ENCODE measurements at regions not wholly inside any gene's neighbourhood (a gene's known extent, or its start where the extent isn't known, plus 50 kb on each side); places are given as distances from the start of the nearest gene placed in this dataset.

DNA sequence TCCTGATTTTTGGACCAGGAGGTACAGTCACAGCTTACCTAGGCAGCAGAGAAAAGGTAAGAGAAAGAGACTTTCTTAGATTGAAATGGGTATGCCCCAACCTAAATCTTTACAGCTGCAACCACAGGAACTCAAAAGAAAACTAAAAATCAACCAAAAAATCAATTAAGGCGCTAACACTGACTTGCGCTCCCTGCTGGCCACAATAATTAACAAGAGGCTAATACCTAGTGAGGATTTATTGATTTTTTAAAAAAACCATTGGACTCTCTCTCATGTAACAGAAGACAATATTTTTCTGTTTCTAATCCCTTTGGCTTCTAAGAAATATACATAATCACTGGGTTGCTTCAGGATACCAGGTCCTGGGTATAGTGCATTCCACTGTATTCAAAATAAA is 153.9 kb upstream of the TENM3 start:
- no peak for DNase-seq (ENCODE audit: low read depth)

DNA sequence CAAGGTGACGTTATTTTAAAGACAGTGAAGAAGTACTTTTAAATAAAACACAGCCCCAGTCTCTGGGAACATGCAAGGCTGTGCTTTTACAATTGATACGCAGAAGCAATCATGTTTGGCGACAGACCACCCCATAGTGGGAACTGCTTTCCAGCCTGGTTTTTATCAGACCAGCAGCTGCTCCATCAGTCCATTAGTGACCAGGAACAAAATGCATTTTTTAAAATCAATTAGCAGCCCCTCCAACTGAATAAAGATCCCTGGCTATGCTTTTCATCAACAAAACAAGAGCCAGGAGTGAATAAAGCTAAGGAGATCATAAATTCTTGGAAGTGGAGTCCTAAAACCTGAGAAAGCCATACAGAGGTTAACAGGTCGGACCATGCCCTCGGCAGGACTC is 153.0 kb upstream of the TENM3 start:
- no peak for DNase-seq (ENCODE audit: low read depth)

GRCh38 chr4:182091128-182091527 is 152.1 kb upstream of the TENM3 start:
- no peak for DNase-seq (ENCODE audit: low read depth)

DNA sequence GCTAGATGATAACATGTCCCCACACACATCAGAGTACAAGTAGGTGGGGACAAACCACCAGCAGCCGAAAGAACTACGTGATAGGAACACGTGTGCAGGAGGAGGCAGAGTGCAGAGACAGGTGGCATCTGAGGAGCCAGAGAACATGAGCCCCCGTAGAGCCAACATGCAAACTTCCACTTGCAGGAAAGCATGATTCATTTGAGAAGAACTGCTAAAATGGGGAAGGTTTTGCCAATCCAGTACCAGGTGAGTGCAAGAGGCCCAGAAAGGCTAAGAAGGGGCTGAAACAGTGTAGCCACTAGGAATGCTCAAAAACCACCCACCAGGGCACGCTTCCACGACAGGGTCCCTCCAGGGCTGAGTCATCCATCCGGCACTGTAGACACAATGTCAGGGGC is 149.8 kb upstream of the TENM3 start:
- DNase-seq (ENCODE audit: low read depth), result peak; percentile 71

GRCh38 chr4:182093935-182094334 is 149.3 kb upstream of the TENM3 start:
- no peak for DNase-seq (ENCODE audit: low read depth)

GRCh38 chr4:182101618-182102017 is 141.6 kb upstream of the TENM3 start:
- DNase-seq (ENCODE audit: low read depth), result no peak

DNA sequence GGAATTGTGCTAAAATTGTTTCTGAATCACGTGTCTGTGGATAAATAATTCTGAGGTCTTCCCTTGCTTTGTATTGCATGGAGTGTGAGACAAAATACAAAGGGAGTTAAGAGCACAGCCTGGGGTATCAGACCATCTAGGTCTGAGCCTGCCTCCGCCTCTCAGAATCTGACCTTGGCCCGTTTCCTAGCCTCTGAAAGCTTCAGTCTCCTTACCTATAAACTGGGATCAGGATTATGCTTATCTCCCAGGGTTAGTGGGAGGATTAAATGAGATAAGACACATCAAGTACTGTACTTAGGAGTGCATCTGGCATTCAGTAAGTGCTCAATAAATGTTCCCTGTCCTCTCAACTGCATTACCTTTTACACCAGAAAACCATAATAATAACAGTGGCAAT is 140.6 kb upstream of the TENM3 start:
- DNase-seq (ENCODE audit: low read depth), result no peak

GRCh38 chr4:182103614-182104319 is 139.4 kb upstream of the TENM3 start:
- DNase-seq (ENCODE audit: low read depth), result no peak

DNA sequence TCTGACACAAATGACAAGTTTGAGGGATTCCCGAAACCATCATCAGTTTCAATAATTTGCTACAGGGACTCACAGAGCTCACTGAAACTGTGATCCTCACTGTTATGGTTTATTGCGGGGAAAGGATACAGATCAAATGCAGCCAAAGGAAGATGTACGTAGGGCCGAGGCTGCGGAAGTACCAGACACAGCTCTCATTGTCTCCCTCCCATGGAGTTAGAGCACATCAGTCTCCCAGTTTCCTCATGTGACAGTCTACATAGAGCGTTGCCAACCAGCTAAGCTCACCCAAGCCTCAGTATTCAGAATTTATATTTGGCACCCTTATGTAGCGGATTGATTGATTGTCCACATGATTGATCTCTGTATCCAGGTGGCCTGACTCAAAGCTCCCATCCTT is 137.8 kb upstream of the TENM3 start:
- no peak for DNase-seq (ENCODE audit: low read depth)

DNA sequence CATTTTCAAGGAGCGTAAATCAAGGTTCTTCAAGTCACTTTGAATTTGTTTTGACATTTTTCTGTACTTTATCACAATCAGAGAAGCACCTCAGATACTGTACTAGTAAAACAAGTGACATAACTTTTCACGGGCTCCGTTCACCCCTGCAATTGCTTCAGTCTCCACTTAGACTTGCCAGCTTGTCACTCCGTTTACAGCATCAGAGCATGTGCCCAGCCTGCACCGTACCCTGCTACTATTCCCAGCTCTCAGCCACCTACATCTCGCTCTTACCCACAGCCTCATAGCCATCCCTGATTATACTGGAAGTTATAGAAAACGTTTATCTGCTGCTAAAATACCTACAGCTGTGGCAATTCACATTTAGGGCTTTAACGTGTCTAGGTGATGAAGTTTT is 135.3 kb upstream of the TENM3 start:
- DNase-seq (ENCODE audit: low read depth), result no peak

- no peak for DNase-seq (ENCODE audit: low read depth)
These were observed 131.6 kb upstream of the TENM3 start for GRCh38 chr4:182111586-182111985.

GRCh38 chr4:182113779-182114178 is 129.4 kb upstream of the TENM3 start:
- no peak for DNase-seq (ENCODE audit: low read depth)

DNA sequence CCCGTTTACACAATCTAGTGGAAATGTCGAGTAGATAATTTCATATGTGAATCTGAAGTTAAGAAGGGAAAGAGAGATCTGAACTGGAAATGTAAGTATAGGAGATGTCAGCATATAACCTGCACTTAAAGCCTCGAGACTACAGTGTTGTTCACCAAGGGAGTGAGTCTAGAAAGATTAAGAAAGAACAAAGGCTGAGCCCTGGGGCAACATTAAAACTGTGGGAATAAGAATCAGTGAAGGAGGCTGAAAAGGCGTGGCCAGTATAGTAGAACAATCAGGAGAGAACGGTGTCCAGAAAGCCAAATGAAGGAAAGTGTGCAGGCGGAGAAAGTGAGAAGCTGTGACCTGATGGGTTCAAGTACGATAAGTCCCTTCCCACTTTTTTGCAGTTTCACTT is 118.8 kb upstream of the TENM3 start:
- DNase-seq (ENCODE audit: low read depth), result no peak

DNA sequence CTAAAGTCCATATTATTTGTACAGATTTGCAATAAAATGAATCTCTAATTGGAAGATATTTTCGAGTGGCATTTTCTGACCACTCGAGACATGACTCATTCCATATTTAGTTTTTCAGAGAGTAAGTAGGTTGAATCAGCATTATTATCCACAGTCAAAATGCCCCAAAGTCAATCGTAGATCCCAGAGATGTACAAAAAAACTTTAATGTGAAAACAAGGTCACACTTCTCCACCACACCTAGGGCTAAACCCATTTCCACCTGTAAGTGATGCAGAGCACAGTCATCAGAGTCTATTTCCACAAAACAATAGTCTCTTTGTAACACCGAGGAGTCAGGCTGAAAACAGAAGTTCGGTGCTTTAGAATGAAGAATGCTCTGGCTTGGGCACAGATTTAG is 117.1 kb upstream of the TENM3 start:
- peak; percentile 85 for DNase-seq (ENCODE audit: low read depth)

DNA sequence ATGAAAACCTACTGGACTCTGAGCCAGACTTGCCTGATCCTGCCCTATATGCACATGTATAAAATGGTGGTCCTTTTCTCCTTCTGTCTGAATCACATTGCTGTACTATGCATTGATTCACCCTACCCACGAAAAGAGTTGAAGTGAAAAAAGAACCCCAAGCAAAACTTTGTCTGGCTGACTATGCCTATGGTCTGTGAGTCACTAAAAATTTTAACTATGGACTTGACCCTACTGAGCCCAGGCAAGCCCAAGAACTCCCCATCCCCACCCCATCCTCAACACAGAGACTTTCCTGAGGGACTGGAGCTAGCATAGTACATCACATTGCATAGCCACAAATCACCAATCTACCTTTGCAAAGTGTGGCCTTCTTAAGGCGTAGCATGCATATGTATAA is 116.6 kb upstream of the TENM3 start:
- DNase-seq (ENCODE audit: low read depth), result peak; percentile 80

GRCh38 chr4:182133033-182133432 is 110.2 kb upstream of the TENM3 start:
- DNase-seq (ENCODE audit: low read depth), result no peak

- DNase-seq (ENCODE audit: low read depth), result no peak
These were observed 108.9 kb upstream of the TENM3 start for GRCh38 chr4:182134261-182134660.

DNA sequence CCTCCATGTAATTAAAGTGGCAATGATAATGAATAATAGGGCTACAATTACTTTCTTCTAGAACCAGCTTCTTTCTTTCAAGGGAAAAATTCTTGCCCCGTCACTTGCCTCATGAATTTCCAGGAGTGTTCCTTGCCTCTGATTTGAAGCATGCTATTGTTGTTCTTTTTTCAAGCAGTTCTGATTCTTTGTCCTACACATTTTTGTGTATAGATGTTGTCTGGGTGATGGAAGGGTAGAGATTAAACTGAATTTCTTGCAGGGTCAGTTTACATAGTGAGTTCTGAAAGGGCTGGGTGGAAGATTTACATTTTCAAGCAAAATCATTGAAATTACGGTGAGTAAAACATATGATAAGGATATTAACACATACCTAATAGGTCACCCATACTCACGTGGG is 107.0 kb upstream of the TENM3 start:
- no peak for DNase-seq (ENCODE audit: low read depth)

DNA sequence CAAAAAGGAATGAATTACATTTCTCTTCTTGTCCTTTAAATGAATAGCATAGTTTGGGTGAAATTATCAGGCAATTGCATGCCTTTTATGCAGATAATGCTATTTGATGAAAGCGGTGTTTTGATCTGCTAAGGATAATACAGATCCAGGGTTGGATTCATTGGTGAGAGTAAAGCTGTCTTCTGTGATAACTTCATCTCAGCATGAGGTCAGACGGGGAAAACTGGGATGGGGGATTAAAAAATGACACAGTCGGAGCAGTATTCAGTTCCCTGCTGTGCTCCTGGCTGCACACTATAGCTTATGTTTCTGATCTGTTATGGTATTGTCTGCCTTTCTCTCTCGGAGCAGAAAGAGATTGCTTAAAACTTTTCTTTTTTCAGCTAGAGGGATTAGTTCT is 105.9 kb upstream of the TENM3 start:
- DNase-seq (ENCODE audit: low read depth), result no peak

GRCh38 chr4:182139491-182139890 is 103.7 kb upstream of the TENM3 start:
- DNase-seq (ENCODE audit: low read depth), result no peak

GRCh38 chr4:182140547-182140946 is 102.7 kb upstream of the TENM3 start:
- DNase-seq (ENCODE audit: low read depth), result no peak

- no peak for DNase-seq (ENCODE audit: low read depth)
These were observed 102.1 kb upstream of the TENM3 start for GRCh38 chr4:182141061-182141460.

DNA sequence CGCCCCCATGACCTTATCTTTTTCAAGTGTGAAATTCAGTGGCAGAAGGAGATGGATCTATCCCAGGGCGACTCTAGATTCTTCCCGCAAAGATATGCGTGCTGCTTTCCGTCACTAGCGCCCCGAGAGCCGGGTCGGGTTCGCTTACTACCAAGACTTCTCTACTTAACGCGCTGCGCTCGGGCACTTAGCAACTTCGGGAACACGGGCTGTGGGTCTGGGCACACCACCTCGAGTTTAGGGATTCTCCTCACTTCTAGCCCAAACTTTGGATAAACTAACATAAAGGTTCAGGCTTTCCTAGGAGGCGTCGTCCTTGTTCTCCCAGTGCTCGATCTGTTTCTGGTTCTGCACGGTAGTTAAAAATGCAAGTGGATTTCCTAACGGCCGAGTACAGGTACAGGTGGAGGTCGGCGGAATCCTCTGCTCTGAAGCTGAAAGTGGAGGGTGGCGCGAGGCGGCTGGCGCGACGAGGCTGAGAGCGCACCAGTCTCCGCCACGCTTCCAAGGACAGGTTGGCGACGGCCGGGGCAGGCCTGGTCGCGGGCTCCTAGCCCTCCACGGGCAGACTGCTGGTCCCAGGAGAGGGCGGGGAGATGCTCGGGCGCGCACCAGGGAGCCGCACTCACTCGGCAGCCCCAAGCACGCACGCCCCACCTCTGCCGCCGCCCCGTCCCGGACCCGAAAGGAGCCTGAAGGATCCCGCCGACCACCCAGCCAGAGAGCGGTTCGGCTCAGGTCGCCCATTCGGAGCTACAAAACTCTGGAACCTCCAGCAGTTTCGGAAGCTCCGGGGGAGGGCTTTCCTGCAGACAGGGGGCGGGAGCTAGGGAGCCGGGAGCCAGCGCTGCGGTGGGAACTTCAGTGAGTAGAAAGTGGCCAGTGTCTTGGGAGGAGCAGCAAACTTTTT is 100.8 kb upstream of the TENM3 start:
- DNase-seq (ENCODE audit: low read depth), result no peak

Measured in HT1080 (cell line).